Gastrocnemius medialis (tissue), 4 donors: ENCODE measurements at regions not wholly inside any gene's neighbourhood (a gene's known extent, or its start where the extent isn't known, plus 50 kb on each side); places are given as distances from the start of the nearest gene placed in this dataset.

ENCODE experiments used
- ATAC-seq, 2 donors: fragments of 150-250 bp; one replicate each; pipeline ENCODE4 v1.9.1; 2016
- DNase-seq, 2 donors: peaks; one replicate each; pipeline ENCODE4 v3.0.0-alpha.2; 2019
- H3K27ac ChIP-seq, 4 donors: fragments of 200-600 bp; sonication (generic); 1 replicate in 1 of 4; 2 replicates in 3 of 4; pipeline ENCODE4 v1.5.1; 2016 to 2018; ENCODE audit warnings: mild to moderate bottlenecking in 2 of 4, moderate library complexity in 1 of 4
- H3K27me3 ChIP-seq, 3 donors: fragments of 200-600 bp; sonication (generic) in 2 of 3; 1 replicate in 1 of 3; 2 replicates in 2 of 3; pipeline versions ENCODE4 v1.5.1 to v1.6.0; 2016 to 2019; ENCODE audit warnings: mild to moderate bottlenecking in 1 of 3, moderate library complexity in 1 of 3
- H3K36me3 ChIP-seq, 2 donors: fragments of 200-600 bp; sonication (generic) in 1 of 2; one replicate each; pipeline ENCODE4 v1.5.1; 2017 to 2018
- H3K4me1 ChIP-seq, 2 donors: fragments of 200-600 bp; sonication (generic) in 1 of 2; one replicate each; pipeline ENCODE4 v1.5.1; 2016 to 2017; ENCODE audit warnings: mild to moderate bottlenecking in 2 of 2
- H3K4me3 ChIP-seq, 4 donors: fragments of 200-600 bp; sonication (generic) in 3 of 4; 1 replicate in 1 of 4; 2 replicates in 3 of 4; pipeline ENCODE4 v1.5.1; 2016 to 2019; ENCODE audit warnings: mild to moderate bottlenecking in 2 of 4
- H3K9me3 ChIP-seq, 3 donors: fragments of 200-600 bp; sonication (generic) in 2 of 3; 1 replicate in 1 of 3; 2 replicates in 2 of 3; pipeline ENCODE4 v1.5.1; 2016 to 2019
- POLR2A ChIP-seq, 2 donors: fragments of 450-650 bp; IDR thresholded peaks; one replicate each; pipeline ENCODE4 v1.6.1; 2017; ENCODE audit warnings: antibody characterized with exemption in 2 of 2, mild to moderate bottlenecking in 2 of 2, moderate library complexity in 2 of 2
- in situ Hi-C, 4 donors: fragments of 200-750 bp; cut with MboI; loops; one replicate each; pipeline versions ENCODE4 v1.15.0 to v1.8.0; 2017; ENCODE audit warnings: low sequenced_read_pairs in 4 of 4
- intact Hi-C: fragments of 100-400 bp; cut with DNase I; formaldehyde crosslinking; loops from one replicate; pipeline ENCODE4 v1.15.1; 2023; ENCODE audit warnings: low total_unique reads
- TF ChIP-seq, protein P1 (sequence below), 5 experiments: fragments of 450-650 bp in 3 of 5; fragments of 200-600 bp in 2 of 5; sonication (generic) in 2 of 5; IDR thresholded peaks in 4 of 5; conservative IDR thresholded peaks in 1 of 5; 1 replicate in 4 of 5; 2 replicates in 1 of 5; pipeline ENCODE4 v1.5.1; 2016 to 2019; ENCODE audit warnings: antibody characterized with exemption in 5 of 5, mild to moderate bottlenecking in 3 of 5, moderate library complexity in 3 of 5

DNA sequence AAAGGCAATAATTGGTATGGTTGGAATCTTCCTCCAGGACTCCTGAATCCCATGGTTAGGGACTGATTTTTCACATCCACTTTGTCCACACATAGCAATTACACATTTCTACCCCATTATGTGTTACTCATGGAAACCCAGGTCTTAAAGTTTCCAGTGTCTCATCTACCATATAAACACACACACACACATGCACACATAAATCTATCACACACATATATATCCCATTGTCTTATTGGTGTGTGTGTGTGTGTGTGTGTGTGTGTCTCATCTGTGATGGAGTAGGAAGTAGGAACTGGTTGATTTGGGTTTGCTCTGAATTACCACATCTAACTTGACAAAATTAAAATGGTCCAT, 525.4 kb downstream of the FUT8 start:
- no peaks in the 10 kb centered on the region for H3K4me1 ChIP-seq
- no peaks in the 10 kb centered on the region for H3K9me3 ChIP-seq
- H3K36me3 ChIP-seq, result no peaks in the 10 kb centered on the region
- no peaks in the 10 kb centered on the region for H3K27me3 ChIP-seq
- no peak overlapping the region for H3K27ac ChIP-seq
- no peak overlapping the region for H3K4me3 ChIP-seq
- in situ Hi-C loops, result no loop called here
- TF ChIP-seq, protein P1, sequence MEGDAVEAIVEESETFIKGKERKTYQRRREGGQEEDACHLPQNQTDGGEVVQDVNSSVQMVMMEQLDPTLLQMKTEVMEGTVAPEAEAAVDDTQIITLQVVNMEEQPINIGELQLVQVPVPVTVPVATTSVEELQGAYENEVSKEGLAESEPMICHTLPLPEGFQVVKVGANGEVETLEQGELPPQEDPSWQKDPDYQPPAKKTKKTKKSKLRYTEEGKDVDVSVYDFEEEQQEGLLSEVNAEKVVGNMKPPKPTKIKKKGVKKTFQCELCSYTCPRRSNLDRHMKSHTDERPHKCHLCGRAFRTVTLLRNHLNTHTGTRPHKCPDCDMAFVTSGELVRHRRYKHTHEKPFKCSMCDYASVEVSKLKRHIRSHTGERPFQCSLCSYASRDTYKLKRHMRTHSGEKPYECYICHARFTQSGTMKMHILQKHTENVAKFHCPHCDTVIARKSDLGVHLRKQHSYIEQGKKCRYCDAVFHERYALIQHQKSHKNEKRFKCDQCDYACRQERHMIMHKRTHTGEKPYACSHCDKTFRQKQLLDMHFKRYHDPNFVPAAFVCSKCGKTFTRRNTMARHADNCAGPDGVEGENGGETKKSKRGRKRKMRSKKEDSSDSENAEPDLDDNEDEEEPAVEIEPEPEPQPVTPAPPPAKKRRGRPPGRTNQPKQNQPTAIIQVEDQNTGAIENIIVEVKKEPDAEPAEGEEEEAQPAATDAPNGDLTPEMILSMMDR (IDR thresholded peaks at IDR 0.05 in 4 of 5, conservative IDR thresholded peaks at IDR 0.05 in 1 of 5), result no peak
- no peak for TF ChIP-seq POLR2A (IDR thresholded peaks at IDR 0.05)
- no peak for DNase-seq
- no peak for ATAC-seq
- intact Hi-C loops, result no loop called here

- no peak overlapping the region for H3K4me3 ChIP-seq
These were observed 526.2 kb downstream of the FUT8 start for GRCh38 chr14:65938738-65939137.

GRCh38 chr14:65939184-65939583, 526.7 kb downstream of the FUT8 start:
- no peak overlapping the region for H3K4me3 ChIP-seq
- in situ Hi-C loops, result no loop called here
- H3K4me1 ChIP-seq, result no peaks in the 10 kb centered on the region
- TF ChIP-seq, protein P1 (IDR thresholded peaks at IDR 0.05 in 4 of 5, conservative IDR thresholded peaks at IDR 0.05 in 1 of 5), result no peak
- no peak for TF ChIP-seq POLR2A (IDR thresholded peaks at IDR 0.05)
- no peak overlapping the region for H3K27ac ChIP-seq
- DNase-seq, result no peak
- no peaks in the 10 kb centered on the region for H3K9me3 ChIP-seq
- intact Hi-C loops, result no loop called here
- H3K36me3 ChIP-seq, result no peaks in the 10 kb centered on the region
- ATAC-seq, result no peak
- H3K27me3 ChIP-seq, result no peaks in the 10 kb centered on the region

More at GRCh38 chr14:65938738-65939137, 526.2 kb downstream of the FUT8 start:
- in situ Hi-C loops, result no loop called here
- no peaks in the 10 kb centered on the region for H3K27me3 ChIP-seq
- no peaks in the 10 kb centered on the region for H3K36me3 ChIP-seq
- H3K27ac ChIP-seq, result no peak overlapping the region
- H3K9me3 ChIP-seq, result no peaks in the 10 kb centered on the region
- H3K4me1 ChIP-seq, result no peaks in the 10 kb centered on the region
- ATAC-seq (no peak), DNase-seq (no peak)
- TF ChIP-seq, protein P1 (IDR thresholded peaks at IDR 0.05 in 4 of 5, conservative IDR thresholded peaks at IDR 0.05 in 1 of 5), result no peak
- TF ChIP-seq POLR2A (IDR thresholded peaks at IDR 0.05), result no peak
- intact Hi-C loops, result no loop called here

DNA sequence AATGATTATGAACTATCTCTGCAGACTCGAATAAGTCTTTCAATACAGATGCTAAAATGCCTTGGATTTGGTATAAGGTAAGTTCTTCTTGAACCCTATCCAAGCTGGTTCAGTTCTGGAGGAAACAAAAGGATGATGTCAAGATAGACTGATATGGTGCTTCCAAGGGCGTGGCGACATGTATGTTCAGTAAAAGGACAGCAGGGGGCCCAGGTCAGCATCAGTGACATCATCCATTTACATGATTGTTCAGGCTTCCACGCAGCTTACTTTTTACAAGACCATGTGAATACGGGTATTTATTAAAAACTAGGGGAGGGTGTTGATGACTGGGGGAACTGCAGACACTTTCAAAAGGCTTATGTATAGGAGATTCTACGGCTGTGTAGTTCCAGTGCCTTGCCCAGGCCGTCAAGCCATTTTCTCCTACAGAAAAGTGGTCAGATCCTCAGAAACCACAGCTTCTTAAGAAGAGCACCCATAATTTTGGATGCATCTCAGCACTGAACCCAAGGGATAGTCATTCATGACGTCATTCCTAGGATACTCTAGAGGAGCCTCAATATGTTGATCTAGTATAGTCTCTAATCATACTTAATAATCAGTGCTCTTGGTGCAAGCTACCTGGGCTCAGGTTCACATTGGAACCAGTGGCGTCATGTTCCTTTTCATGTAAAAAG, 527.7 kb downstream of the FUT8 start:
- ATAC-seq (no peak), DNase-seq (no peak)
- no peak overlapping the region for H3K27ac ChIP-seq
- H3K27me3 ChIP-seq, result no peaks in the 10 kb centered on the region
- intact Hi-C loops, result no loop called here
- H3K36me3 ChIP-seq, result no peaks in the 10 kb centered on the region
- no peak for TF ChIP-seq POLR2A (IDR thresholded peaks at IDR 0.05)
- TF ChIP-seq, protein P1 (IDR thresholded peaks at IDR 0.05 in 4 of 5, conservative IDR thresholded peaks at IDR 0.05 in 1 of 5), result no peak
- in situ Hi-C loops, result no loop called here
- no peak overlapping the region for H3K4me3 ChIP-seq
- no peaks in the 10 kb centered on the region for H3K9me3 ChIP-seq
- H3K4me1 ChIP-seq, result no peaks in the 10 kb centered on the region

GRCh38 chr14:65941091-65941490, 528.6 kb downstream of the FUT8 start:
- intact Hi-C loops, result no loop called here
- ATAC-seq (no peak), DNase-seq (no peak)
- Histone ChIP-seq H3K27ac (no peak overlapping the region), H3K27me3 (peaks cover 0 to 2% (median 0%) of the 10 kb centered on the region in 3 donors), H3K36me3 (no peaks in the 10 kb centered on the region), H3K9me3 (no peaks in the 10 kb centered on the region), H3K4me3 (no peak overlapping the region), H3K4me1 (no peaks in the 10 kb centered on the region)
- no peak for TF ChIP-seq POLR2A (IDR thresholded peaks at IDR 0.05)
- TF ChIP-seq, protein P1 (IDR thresholded peaks at IDR 0.05 in 4 of 5, conservative IDR thresholded peaks at IDR 0.05 in 1 of 5), result no peak
- in situ Hi-C loops, result no loop called here
